GM18870 (cell line): ENCODE measurements at regions not wholly inside any gene's neighbourhood (a gene's known extent, or its start where the extent isn't known, plus 50 kb on each side); places are given as distances from the start of the nearest gene placed in this dataset.
"Not testable (repeated sequence)": the region's sequence is repeated elsewhere in the genome, so short reads cannot be mapped to it uniquely, and the experiment has no call there.

ENCODE experiments used
- ATAC-seq: cut with Tn5 transposase; IDR thresholded peaks from one replicate; pipeline ENCODE4 v1.9.1; 2021; ENCODE audit warnings: moderate library complexity; ENCODE audit not compliant: unreplicated experiment

- no peak for ATAC-seq
These were observed 251.6 kb downstream of the GATA3 start for GRCh38 chr10:8305876-8306652.

GRCh38 chr10:8306685-8307364, 252.3 kb downstream of the GATA3 start:
- ATAC-seq, result no peak

GRCh38 chr10:8310930-8311329, 256.4 kb downstream of the GATA3 start:
- no peak for ATAC-seq

GRCh38 chr10:8311526-8312070, 257.1 kb downstream of the GATA3 start:
- no peak for ATAC-seq

- ATAC-seq, result no peak
These were observed 257.6 kb downstream of the GATA3 start for GRCh38 chr10:8312079-8312478.

- no peak for ATAC-seq
These were observed 258.3 kb downstream of the GATA3 start for GRCh38 chr10:8312781-8313180.

GRCh38 chr10:8314486-8314885, 260.0 kb downstream of the GATA3 start:
- ATAC-seq, result no peak

- ATAC-seq, result peak; percentile 60
These were observed 261.1 kb downstream of the GATA3 start for GRCh38 chr10:8315619-8316021.

- ATAC-seq, result no peak
These were observed 261.8 kb downstream of the GATA3 start for GRCh38 chr10:8316284-8316683.

GRCh38 chr10:8318429-8318828, 263.9 kb downstream of the GATA3 start:
- ATAC-seq, result not testable (repeated sequence)

- no peak for ATAC-seq
These were observed 264.5 kb downstream of the GATA3 start for GRCh38 chr10:8318956-8319355.

GRCh38 chr10:8319704-8320103, 265.2 kb downstream of the GATA3 start:
- no peak for ATAC-seq

- ATAC-seq, result no peak
These were observed 267.5 kb downstream of the GATA3 start for GRCh38 chr10:8321990-8322389.

GRCh38 chr10:8323428-8324054, 269.1 kb downstream of the GATA3 start:
- no peak for ATAC-seq

GRCh38 chr10:8325024-8325980, 270.8 kb downstream of the GATA3 start:
- ATAC-seq, result no peak

GRCh38 chr10:8326396-8327139, 272.1 kb downstream of the GATA3 start:
- no peak for ATAC-seq

- no peak for ATAC-seq
These were observed 272.6 kb downstream of the GATA3 start for GRCh38 chr10:8327140-8327423.

GRCh38 chr10:8331387-8331786, 276.9 kb downstream of the GATA3 start:
- ATAC-seq, result no peak

- peak; percentile 91 for ATAC-seq
These were observed 277.6 kb downstream of the GATA3 start for GRCh38 chr10:8331896-8332729.
